ENCODE measurements at regions not wholly inside any gene's neighbourhood (a gene's known extent, or its start where the extent isn't known, plus 50 kb on each side); places are given as distances from the start of the nearest gene placed in this dataset.

- H3K4me3 ChIP-seq, result no peak overlapping the region
- H3K36me3 ChIP-seq (ENCODE audit: low read depth), result no peaks in the 10 kb centered on the region
- no peaks in the 10 kb centered on the region for H3K4me1 ChIP-seq (ENCODE audit: low read depth)
- H3K9me3 ChIP-seq, result no peaks in the 10 kb centered on the region
- DNase-seq (no peak), ATAC-seq (peak; percentile 31)
- TF ChIP-seq, protein P1, sequence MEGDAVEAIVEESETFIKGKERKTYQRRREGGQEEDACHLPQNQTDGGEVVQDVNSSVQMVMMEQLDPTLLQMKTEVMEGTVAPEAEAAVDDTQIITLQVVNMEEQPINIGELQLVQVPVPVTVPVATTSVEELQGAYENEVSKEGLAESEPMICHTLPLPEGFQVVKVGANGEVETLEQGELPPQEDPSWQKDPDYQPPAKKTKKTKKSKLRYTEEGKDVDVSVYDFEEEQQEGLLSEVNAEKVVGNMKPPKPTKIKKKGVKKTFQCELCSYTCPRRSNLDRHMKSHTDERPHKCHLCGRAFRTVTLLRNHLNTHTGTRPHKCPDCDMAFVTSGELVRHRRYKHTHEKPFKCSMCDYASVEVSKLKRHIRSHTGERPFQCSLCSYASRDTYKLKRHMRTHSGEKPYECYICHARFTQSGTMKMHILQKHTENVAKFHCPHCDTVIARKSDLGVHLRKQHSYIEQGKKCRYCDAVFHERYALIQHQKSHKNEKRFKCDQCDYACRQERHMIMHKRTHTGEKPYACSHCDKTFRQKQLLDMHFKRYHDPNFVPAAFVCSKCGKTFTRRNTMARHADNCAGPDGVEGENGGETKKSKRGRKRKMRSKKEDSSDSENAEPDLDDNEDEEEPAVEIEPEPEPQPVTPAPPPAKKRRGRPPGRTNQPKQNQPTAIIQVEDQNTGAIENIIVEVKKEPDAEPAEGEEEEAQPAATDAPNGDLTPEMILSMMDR (IDR thresholded peaks at IDR 0.05), result no peak
- intact Hi-C loops (cut with DNase I, micrococcal nuclease), result no loop called here
Observed at GRCh38 chr1:24992761-24993211, 62.7 kb upstream of the RUNX3 start.

GRCh38 chr1:24992124-24992760 lies 62.2 kb upstream of the RUNX3 start:
- no peaks in the 10 kb centered on the region for H3K36me3 ChIP-seq (ENCODE audit: low read depth)
- TF ChIP-seq, protein P1 (IDR thresholded peaks at IDR 0.05), result no peak
- H3K4me1 ChIP-seq (ENCODE audit: low read depth), result no peaks in the 10 kb centered on the region
- intact Hi-C loops (cut with DNase I, micrococcal nuclease), result no loop called here
- DNase-seq (no peak), ATAC-seq (no peak)
- no peaks in the 10 kb centered on the region for H3K9me3 ChIP-seq
- no peak overlapping the region for H3K4me3 ChIP-seq

DNA sequence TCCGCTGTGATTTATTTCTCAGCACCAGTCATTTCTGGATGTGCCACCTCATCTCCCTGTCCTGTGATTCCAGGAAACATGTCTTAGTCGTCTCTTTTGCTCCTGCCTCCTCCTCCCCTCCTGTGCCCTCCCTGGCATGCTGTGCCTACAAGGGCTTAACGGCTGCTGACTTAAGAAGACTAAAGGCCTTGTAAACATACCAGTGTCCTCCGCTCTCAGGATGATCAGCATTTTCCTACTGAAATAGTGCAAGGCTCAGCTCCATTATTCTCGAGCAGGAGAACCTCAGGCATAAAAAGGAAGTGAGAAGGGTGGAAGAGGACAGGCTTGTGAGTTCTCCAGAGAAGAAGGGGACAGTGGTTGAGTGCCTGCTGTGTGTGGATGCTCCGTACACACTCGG lies 61.6 kb upstream of the RUNX3 start:
- ATAC-seq, result no peak
- intact Hi-C loops (cut with DNase I, micrococcal nuclease), result no loop called here

DNA sequence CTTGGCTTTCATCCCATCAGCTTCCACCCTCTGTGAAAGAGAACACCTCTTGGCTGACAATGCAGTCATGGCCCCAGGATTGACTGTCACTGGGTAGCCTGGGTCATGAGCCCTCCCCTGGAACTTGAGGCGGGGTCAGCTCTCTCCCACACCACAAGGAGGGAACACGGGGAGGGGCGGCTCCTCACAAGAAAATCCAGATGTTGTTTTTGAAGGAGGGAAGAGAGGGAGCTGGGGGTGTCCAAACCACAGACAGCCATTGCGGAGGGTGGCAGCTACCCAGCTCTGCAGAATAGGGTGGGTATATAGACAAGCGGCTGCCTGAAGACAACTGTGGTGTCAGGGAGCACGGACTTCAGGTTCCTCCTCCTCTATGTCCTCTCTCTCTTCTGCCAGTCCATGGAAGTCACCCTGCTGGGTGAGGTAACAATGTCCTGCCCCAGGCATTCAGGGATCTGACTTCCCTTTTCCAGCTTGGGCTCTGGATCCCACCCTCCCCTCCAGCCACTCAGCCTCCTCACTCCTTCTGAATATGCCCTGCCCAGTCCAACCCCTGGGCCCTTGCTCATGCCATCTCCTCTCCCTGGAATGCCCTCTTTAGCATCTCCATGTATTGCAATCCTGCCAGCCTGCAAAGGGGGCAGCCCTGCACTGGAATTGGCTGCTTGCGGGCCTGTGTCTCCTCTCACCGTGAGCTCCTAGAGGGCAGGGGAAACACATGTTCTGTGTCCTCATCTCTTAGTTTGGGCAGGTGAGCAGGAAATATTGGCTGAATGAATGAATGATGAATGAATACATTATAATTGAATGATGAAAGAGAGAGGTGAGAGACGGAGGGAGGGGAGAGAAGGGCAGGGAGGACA lies 60.9 kb upstream of the RUNX3 start:
- TF ChIP-seq, protein P1 (IDR thresholded peaks at IDR 0.05), result no peak
- ATAC-seq, result no peak
- intact Hi-C loops (cut with DNase I, micrococcal nuclease), result no loop called here
- H3K4me1 ChIP-seq (ENCODE audit: low read depth), result no peaks in the 10 kb centered on the region
- H3K36me3 ChIP-seq (ENCODE audit: low read depth), result no peaks in the 10 kb centered on the region
- no peak overlapping the region for H3K4me3 ChIP-seq
- DNase-seq, result no peak
- no peaks in the 10 kb centered on the region for H3K9me3 ChIP-seq

More for the DNA sequence above, 61.6 kb upstream of the RUNX3 start:
- no peak for DNase-seq
- no peak overlapping the region for H3K4me3 ChIP-seq
- no peaks in the 10 kb centered on the region for H3K9me3 ChIP-seq
- TF ChIP-seq, protein P1 (IDR thresholded peaks at IDR 0.05), result no peak
- H3K36me3 ChIP-seq (ENCODE audit: low read depth), result no peaks in the 10 kb centered on the region
- no peaks in the 10 kb centered on the region for H3K4me1 ChIP-seq (ENCODE audit: low read depth)

- no peak for ATAC-seq
- DNase-seq, result no peak
- Histone ChIP-seq H3K4me1 (ENCODE audit: low read depth) (no peaks in the 10 kb centered on the region), H3K36me3 (ENCODE audit: low read depth) (no peaks in the 10 kb centered on the region), H3K9me3 (no peaks in the 10 kb centered on the region), H3K4me3 (no peak overlapping the region)
- intact Hi-C loops (cut with DNase I, micrococcal nuclease), result no loop called here
- TF ChIP-seq, protein P1 (IDR thresholded peaks at IDR 0.05), result no peak
Observed at GRCh38 chr1:24990136-24990535, 60.1 kb upstream of the RUNX3 start.

All from mucosa of descending colon (tissue), 3 donors.